ENCODE measurements at regions not wholly inside any gene's neighbourhood (a gene's known extent, or its start where the extent isn't known, plus 50 kb on each side); places are given as distances from the start of the nearest gene placed in this dataset.

DNA sequence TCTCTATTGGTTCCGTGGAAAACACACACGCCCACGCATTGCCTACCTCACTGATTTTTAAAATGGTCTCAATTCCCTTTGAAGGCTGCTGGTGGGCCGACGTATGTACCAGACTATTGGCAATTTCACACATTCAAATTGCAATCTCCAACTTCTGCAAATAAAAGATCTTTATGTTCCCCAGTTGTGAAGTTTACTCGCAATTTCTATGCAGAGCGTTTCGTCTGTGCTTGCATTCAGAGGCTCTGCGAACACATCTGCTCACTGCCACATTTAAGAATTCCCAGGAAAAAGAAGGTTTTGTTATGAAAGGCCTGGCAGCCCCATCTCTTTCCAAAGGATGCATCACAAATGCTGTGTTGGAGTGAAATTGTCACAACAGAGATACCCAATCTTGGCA is 288.0 kb upstream of the KAZN start:
- no peak for TF ChIP-seq CEBPB (IDR thresholded peaks at IDR 0.05)
- TF ChIP-seq, protein P1, sequence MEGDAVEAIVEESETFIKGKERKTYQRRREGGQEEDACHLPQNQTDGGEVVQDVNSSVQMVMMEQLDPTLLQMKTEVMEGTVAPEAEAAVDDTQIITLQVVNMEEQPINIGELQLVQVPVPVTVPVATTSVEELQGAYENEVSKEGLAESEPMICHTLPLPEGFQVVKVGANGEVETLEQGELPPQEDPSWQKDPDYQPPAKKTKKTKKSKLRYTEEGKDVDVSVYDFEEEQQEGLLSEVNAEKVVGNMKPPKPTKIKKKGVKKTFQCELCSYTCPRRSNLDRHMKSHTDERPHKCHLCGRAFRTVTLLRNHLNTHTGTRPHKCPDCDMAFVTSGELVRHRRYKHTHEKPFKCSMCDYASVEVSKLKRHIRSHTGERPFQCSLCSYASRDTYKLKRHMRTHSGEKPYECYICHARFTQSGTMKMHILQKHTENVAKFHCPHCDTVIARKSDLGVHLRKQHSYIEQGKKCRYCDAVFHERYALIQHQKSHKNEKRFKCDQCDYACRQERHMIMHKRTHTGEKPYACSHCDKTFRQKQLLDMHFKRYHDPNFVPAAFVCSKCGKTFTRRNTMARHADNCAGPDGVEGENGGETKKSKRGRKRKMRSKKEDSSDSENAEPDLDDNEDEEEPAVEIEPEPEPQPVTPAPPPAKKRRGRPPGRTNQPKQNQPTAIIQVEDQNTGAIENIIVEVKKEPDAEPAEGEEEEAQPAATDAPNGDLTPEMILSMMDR (IDR thresholded peaks at IDR 0.05) = no peak
- no peak for TF ChIP-seq POLR2A (IDR thresholded peaks at IDR 0.05; ENCODE audit: low read length)
- no peak for TF ChIP-seq RARB (CRISPR knock-in tag; IDR thresholded peaks at IDR 0.05)
- TF ChIP-seq MAX (IDR thresholded peaks at IDR 0.05) = no peak
